Brain microvascular endothelial cell (primary cell): ENCODE measurements at regions not wholly inside any gene's neighbourhood (a gene's known extent, or its start where the extent isn't known, plus 50 kb on each side); places are given as distances from the start of the nearest gene placed in this dataset.
"Not testable (repeated sequence)": the region's sequence is repeated elsewhere in the genome, so short reads cannot be mapped to it uniquely, and the experiment has no call there.

Source experiments
- DNase-seq: peaks from one replicate; pipeline ENCODE4 v3.0.0-alpha.2; 2020
- H3K27ac ChIP-seq: fragments of 250-450 bp; sonication (Bioruptor Pico); 2 replicates; pipeline ENCODE4 v1.5.1; 2020; ENCODE audit warnings: mild to moderate bottlenecking, moderate library complexity
- H3K27me3 ChIP-seq: fragments of 250-450 bp; sonication (Bioruptor Pico); replicated peaks from 2 replicates; pipeline ENCODE4 v1.5.1; 2020; ENCODE audit warnings: mild to moderate bottlenecking
- H3K36me3 ChIP-seq: fragments of 250-450 bp; sonication (Bioruptor Pico); replicated peaks from 2 replicates; pipeline ENCODE4 v1.5.1; 2020; ENCODE audit warnings: mild to moderate bottlenecking
- H3K4me3 ChIP-seq: 2 replicates; pipeline ENCODE4 v1.5.1; 2011; ENCODE audit warnings: low read depth, mild to moderate bottlenecking, control low read depth, low read length, moderate library complexity
- in situ Hi-C: cut with HindIII; loops from 2 replicates; pipeline ENCODE4 v1.10.0; 2017; ENCODE audit warnings: low sequenced_read_pairs, low pct_ligation_motif_present

- DNase-seq, H3K4me3 ChIP-seq, H3K27me3 ChIP-seq, H3K27ac ChIP-seq, H3K36me3 ChIP-seq, in situ Hi-C loops: not testable (repeated sequence)
These were observed 289.4 kb downstream of the CNTNAP3B start for GRCh38 chr9:41839786-41840185.

- H3K36me3 ChIP-seq, in situ Hi-C loops, H3K27ac ChIP-seq, H3K27me3 ChIP-seq, H3K4me3 ChIP-seq, DNase-seq: not testable (repeated sequence)
These were observed 290.3 kb downstream of the CNTNAP3B start for GRCh38 chr9:41838953-41839352.

- in situ Hi-C loops, H3K27ac ChIP-seq, DNase-seq, H3K36me3 ChIP-seq, H3K27me3 ChIP-seq, H3K4me3 ChIP-seq: not testable (repeated sequence)
These were observed 290.7 kb downstream of the CNTNAP3B start for GRCh38 chr9:41838562-41838851.

- H3K27me3 ChIP-seq, in situ Hi-C loops, H3K4me3 ChIP-seq, H3K27ac ChIP-seq, DNase-seq, H3K36me3 ChIP-seq: not testable (repeated sequence)
These were observed 291.3 kb downstream of the CNTNAP3B start for GRCh38 chr9:41837684-41838561.

- H3K27ac ChIP-seq, H3K4me3 ChIP-seq, in situ Hi-C loops: not testable (repeated sequence)
These were observed 296.1 kb downstream of the CNTNAP3B start for GRCh38 chr9:41833108-41833507.

GRCh38 chr9:41824723-41825122, 304.5 kb downstream of the CNTNAP3B start:
- H3K27ac ChIP-seq, H3K27me3 ChIP-seq, H3K4me3 ChIP-seq, in situ Hi-C loops, H3K36me3 ChIP-seq, DNase-seq: not testable (repeated sequence)

More at GRCh38 chr9:41833108-41833507, 296.1 kb downstream of the CNTNAP3B start:
- not testable (repeated sequence) for H3K27me3 ChIP-seq, DNase-seq, H3K36me3 ChIP-seq

- H3K36me3 ChIP-seq, H3K4me3 ChIP-seq, in situ Hi-C loops, H3K27me3 ChIP-seq, DNase-seq, H3K27ac ChIP-seq: not testable (repeated sequence)
These were observed 326.5 kb downstream of the CNTNAP3B start for GRCh38 chr9:41802706-41803105.

GRCh38 chr9:41798684-41799083, 330.5 kb downstream of the CNTNAP3B start:
- H3K4me3 ChIP-seq, H3K36me3 ChIP-seq, in situ Hi-C loops, DNase-seq, H3K27ac ChIP-seq, H3K27me3 ChIP-seq: not testable (repeated sequence)

GRCh38 chr9:41790719-41791363, 338.4 kb downstream of the CNTNAP3B start:
- H3K36me3 ChIP-seq, H3K4me3 ChIP-seq, in situ Hi-C loops, H3K27me3 ChIP-seq: not testable (repeated sequence)
- peak overlapping the region; percentile 52 for H3K27ac ChIP-seq
- DNase-seq, result peak; percentile 89

- H3K27ac ChIP-seq, H3K36me3 ChIP-seq, in situ Hi-C loops, H3K27me3 ChIP-seq, H3K4me3 ChIP-seq, DNase-seq: not testable (repeated sequence)
These were observed 339.2 kb downstream of the CNTNAP3B start for GRCh38 chr9:41790007-41790406.

GRCh38 chr9:41789387-41789786, 339.8 kb downstream of the CNTNAP3B start:
- H3K27ac ChIP-seq, H3K27me3 ChIP-seq, H3K36me3 ChIP-seq, H3K4me3 ChIP-seq, DNase-seq, in situ Hi-C loops: not testable (repeated sequence)

- in situ Hi-C loops, H3K27ac ChIP-seq, H3K36me3 ChIP-seq, H3K4me3 ChIP-seq, H3K27me3 ChIP-seq, DNase-seq: not testable (repeated sequence)
These were observed 341.3 kb downstream of the CNTNAP3B start for GRCh38 chr9:41787951-41788350.

GRCh38 chr9:41787270-41787669, 342.0 kb downstream of the CNTNAP3B start:
- in situ Hi-C loops, result not testable (repeated sequence)

GRCh38 chr9:41784006-41784405, 345.2 kb downstream of the CNTNAP3B start:
- H3K4me3 ChIP-seq, in situ Hi-C loops, H3K27me3 ChIP-seq: not testable (repeated sequence)

More at GRCh38 chr9:41787270-41787669, 342.0 kb downstream of the CNTNAP3B start:
- not testable (repeated sequence) for H3K36me3 ChIP-seq, H3K27ac ChIP-seq, DNase-seq, H3K27me3 ChIP-seq, H3K4me3 ChIP-seq

More at GRCh38 chr9:41784006-41784405, 345.2 kb downstream of the CNTNAP3B start:
- H3K27ac ChIP-seq, DNase-seq, H3K36me3 ChIP-seq: not testable (repeated sequence)
